Panc1 (cell line): ENCODE measurements at regions not wholly inside any gene's neighbourhood (a gene's known extent, or its start where the extent isn't known, plus 50 kb on each side); places are given as distances from the start of the nearest gene placed in this dataset.

ENCODE experiments used
- POLR2AphosphoS5 ChIP-seq: IDR thresholded peaks from 2 replicates; pipeline ENCODE4 v1.6.1; 2012; ENCODE audit warnings: mild to moderate bottlenecking, low read depth, low read length, moderate library complexity
- TF ChIP-seq, protein P1 (sequence below): fragments of 450-650 bp; IDR thresholded peaks from 2 replicates; pipeline ENCODE4 v1.5.1; 2017; ENCODE audit warnings: mild to moderate bottlenecking

DNA sequence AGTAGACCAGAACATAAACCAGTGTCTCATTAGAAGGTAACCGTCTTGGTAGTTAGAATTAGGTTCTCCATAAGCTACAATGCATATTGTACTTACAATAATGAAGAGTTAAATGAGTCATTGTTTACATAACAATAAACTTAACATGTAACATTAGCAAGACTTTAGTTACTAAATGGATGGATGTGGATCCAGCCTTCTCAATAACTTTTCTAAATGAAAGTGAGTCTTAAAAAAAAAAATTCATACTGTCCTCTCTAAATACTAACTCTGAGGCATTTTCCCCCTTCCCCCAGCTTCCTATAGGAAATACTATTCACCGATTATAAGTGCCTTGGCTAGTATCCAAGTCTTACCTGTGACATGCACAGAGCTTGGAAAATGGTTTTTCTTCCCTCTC is 155.3 kb downstream of the CYB561 start:
- TF ChIP-seq POLR2AphosphoS5, result no peak
- TF ChIP-seq, protein P1, sequence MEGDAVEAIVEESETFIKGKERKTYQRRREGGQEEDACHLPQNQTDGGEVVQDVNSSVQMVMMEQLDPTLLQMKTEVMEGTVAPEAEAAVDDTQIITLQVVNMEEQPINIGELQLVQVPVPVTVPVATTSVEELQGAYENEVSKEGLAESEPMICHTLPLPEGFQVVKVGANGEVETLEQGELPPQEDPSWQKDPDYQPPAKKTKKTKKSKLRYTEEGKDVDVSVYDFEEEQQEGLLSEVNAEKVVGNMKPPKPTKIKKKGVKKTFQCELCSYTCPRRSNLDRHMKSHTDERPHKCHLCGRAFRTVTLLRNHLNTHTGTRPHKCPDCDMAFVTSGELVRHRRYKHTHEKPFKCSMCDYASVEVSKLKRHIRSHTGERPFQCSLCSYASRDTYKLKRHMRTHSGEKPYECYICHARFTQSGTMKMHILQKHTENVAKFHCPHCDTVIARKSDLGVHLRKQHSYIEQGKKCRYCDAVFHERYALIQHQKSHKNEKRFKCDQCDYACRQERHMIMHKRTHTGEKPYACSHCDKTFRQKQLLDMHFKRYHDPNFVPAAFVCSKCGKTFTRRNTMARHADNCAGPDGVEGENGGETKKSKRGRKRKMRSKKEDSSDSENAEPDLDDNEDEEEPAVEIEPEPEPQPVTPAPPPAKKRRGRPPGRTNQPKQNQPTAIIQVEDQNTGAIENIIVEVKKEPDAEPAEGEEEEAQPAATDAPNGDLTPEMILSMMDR, result no peak
